ENCODE measurements at regions not wholly inside any gene's neighbourhood (a gene's known extent, or its start where the extent isn't known, plus 50 kb on each side); places are given as distances from the start of the nearest gene placed in this dataset.
A peak's percentile ranks its signal among the peaks of the same experiment; 100 is the strongest.
"Not testable (repeated sequence)": the region's sequence is repeated elsewhere in the genome, so short reads cannot be mapped to it uniquely, and the experiment has no call there.

DNA sequence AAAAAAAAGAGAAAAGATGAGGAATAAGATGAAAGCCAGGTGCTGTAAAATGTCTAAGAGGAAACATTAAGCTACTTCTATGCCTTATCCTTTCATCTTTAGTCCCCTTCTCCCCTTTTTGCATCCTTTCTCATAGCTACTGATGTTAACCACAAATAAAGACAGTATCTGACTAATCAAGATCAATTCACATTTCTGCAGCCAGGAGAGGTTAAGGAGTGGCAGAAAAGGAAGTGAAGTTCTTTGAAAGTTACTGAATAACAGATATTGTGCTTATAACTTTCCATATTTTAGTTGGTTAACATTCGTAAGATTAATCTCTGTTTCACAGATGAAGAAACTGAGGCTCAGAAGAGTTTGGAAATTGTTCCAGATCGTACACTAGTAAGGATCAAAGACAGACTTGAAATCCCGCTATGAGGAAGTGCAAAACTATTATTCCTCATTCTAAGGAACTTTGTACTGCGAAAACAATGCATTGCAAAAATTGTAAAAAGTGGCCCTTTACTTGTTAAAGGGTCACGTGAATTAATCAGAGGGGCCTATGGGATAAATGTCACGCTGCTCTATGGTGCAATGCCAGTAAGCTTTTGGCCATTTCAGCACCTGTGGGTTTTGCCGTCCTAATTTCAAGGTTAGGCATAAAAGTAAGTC, 117.7 kb upstream of the GRM7 start:
- H3K4me1 ChIP-seq (replicated peaks), result no peaks in the 10 kb centered on the region
- intact Hi-C loops (cut with DNase I), result no loop called here
- WGBS, result 80% methylated on average over 7 of the region's 7 CpGs
- H3K4me3 ChIP-seq, result no peak overlapping the region
- no peaks in the 10 kb centered on the region for H3K9me3 ChIP-seq
- H3K27me3 ChIP-seq (replicated peaks; ENCODE audit: insufficient read depth), result no peaks in the 10 kb centered on the region
- H3K27ac ChIP-seq, result no peak overlapping the region
- no peak for DNase-seq (ENCODE audit: low spot score)
- TF ChIP-seq, protein P1, sequence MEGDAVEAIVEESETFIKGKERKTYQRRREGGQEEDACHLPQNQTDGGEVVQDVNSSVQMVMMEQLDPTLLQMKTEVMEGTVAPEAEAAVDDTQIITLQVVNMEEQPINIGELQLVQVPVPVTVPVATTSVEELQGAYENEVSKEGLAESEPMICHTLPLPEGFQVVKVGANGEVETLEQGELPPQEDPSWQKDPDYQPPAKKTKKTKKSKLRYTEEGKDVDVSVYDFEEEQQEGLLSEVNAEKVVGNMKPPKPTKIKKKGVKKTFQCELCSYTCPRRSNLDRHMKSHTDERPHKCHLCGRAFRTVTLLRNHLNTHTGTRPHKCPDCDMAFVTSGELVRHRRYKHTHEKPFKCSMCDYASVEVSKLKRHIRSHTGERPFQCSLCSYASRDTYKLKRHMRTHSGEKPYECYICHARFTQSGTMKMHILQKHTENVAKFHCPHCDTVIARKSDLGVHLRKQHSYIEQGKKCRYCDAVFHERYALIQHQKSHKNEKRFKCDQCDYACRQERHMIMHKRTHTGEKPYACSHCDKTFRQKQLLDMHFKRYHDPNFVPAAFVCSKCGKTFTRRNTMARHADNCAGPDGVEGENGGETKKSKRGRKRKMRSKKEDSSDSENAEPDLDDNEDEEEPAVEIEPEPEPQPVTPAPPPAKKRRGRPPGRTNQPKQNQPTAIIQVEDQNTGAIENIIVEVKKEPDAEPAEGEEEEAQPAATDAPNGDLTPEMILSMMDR (IDR thresholded peaks at IDR 0.05), result no peak
- TF ChIP-seq POLR2AphosphoS5 (IDR thresholded peaks at IDR 0.05) (no peak), POLR2A (IDR thresholded peaks at IDR 0.05) (no peak)
- H3K36me3 ChIP-seq, result no peaks in the 10 kb centered on the region

DNA sequence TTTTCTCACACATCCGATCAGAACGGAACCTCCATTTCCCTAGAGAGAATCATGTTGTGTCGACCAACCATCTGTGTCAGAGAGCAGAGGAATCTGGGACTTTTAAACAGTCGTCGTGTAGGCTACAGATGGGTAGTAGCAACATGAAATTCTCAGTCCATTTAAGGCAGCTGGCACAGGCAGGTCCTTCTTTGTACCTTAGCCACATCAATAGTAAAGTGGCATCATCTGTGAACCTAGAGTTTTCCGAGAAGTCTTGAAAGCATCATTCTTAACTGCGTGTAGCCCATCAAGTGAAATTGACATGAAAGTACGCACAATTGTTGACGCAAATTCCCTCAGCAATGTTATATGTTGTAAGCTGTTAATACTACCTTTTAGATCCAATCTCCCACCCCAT, 114.5 kb upstream of the GRM7 start:
- no peaks in the 10 kb centered on the region for H3K36me3 ChIP-seq
- WGBS, result 92% methylated on average over 9 of the region's 9 CpGs
- DNase-seq (ENCODE audit: low spot score), result no peak
- TF ChIP-seq, protein P1 (IDR thresholded peaks at IDR 0.05), result no peak
- TF ChIP-seq POLR2AphosphoS5 (IDR thresholded peaks at IDR 0.05) (no peak), POLR2A (IDR thresholded peaks at IDR 0.05) (no peak)
- H3K9me3 ChIP-seq, result no peaks in the 10 kb centered on the region
- no peaks in the 10 kb centered on the region for H3K4me1 ChIP-seq (replicated peaks)
- intact Hi-C loops (cut with DNase I), result no loop called here
- H3K27ac ChIP-seq, result no peak overlapping the region
- no peak overlapping the region for H3K4me3 ChIP-seq
- no peaks in the 10 kb centered on the region for H3K27me3 ChIP-seq (replicated peaks; ENCODE audit: insufficient read depth)

DNA sequence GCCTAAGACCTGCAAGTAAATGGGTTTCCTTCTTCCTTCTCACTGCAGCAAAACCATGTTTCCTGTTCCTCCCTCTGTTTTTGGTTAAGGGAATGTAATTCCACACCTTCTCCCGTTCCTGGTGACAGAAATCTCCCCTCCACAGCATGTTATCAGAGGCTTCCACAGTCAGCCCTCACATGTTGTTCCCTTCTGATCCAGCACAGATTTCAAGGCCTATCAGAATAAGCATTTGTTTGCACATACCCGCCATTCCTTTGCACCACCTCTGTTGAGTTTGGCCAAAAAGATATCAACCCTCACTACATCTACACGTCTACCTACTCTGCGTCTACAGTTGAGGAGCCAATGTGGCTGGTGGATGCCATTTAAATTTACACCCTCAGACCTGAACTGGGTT, 113.9 kb upstream of the GRM7 start:
- Histone ChIP-seq H3K36me3 (no peaks in the 10 kb centered on the region), H3K9me3 (no peaks in the 10 kb centered on the region), H3K4me1 (replicated peaks) (no peaks in the 10 kb centered on the region), H3K27me3 (replicated peaks; ENCODE audit: insufficient read depth) (no peaks in the 10 kb centered on the region), H3K27ac (no peak overlapping the region), H3K4me3 (no peak overlapping the region)
- no peak for DNase-seq (ENCODE audit: low spot score)
- TF ChIP-seq, protein P1 (IDR thresholded peaks at IDR 0.05), result no peak
- TF ChIP-seq POLR2A (IDR thresholded peaks at IDR 0.05), result no peak
- TF ChIP-seq POLR2AphosphoS5 (IDR thresholded peaks at IDR 0.05), result no peak
- intact Hi-C loops (cut with DNase I), result no loop called here
- WGBS, result 92% methylated on average over 4 of the region's 4 CpGs

DNA sequence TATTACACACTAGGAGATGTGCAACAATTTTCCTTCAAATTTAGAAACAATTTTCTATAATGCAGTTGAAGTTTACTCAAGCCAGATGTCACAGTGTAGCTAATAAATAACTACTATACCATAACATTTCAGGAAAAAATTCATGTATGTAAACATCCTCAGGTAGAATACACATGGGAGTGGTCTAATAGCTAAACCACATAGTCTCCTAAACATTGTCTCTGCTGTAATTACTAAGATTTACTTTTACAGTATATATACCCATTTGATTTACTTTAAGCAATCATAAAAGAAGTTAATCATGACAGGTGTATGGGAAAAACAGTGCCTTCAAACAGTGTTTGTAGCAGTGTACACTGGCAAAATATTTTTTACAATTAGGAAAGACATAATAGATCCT, 110.1 kb upstream of the GRM7 start:
- no peak for DNase-seq (ENCODE audit: low spot score)
- Histone ChIP-seq H3K27me3 (replicated peaks; ENCODE audit: insufficient read depth) (peaks cover 2% of the 10 kb centered on the region), H3K36me3 (no peaks in the 10 kb centered on the region), H3K27ac (no peak overlapping the region), H3K9me3 (no peaks in the 10 kb centered on the region), H3K4me3 (no peak overlapping the region), H3K4me1 (replicated peaks) (no peaks in the 10 kb centered on the region)
- TF ChIP-seq POLR2AphosphoS5 (IDR thresholded peaks at IDR 0.05), result no peak
- TF ChIP-seq, protein P1 (IDR thresholded peaks at IDR 0.05), result no peak
- TF ChIP-seq POLR2A (IDR thresholded peaks at IDR 0.05), result no peak
- intact Hi-C loops (cut with DNase I), result no loop called here

DNA sequence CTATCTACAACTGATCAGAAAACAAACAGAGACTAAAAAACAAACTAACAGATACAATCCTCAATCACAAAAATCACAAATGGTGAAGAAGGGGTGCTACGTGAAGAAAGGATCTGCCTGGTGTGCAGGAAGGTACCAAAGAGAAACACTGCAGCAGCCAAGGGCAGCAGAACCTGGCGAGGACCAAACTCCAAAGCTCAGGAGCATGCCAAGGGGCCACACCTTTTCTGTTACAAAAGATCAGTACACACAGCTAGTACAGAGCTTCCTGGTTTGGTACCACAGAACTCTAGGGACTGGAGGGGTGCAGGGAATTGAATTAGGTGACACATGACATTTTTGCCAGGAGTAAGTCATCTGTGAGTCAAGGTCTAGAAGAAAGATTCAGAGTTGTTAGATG, 107.4 kb upstream of the GRM7 start:
- WGBS, result 84% methylated on average over 2 of the region's 2 CpGs
- Histone ChIP-seq H3K9me3 (no peaks in the 10 kb centered on the region), H3K4me3 (no peak overlapping the region), H3K4me1 (replicated peaks) (no peaks in the 10 kb centered on the region), H3K27ac (no peak overlapping the region), H3K36me3 (no peaks in the 10 kb centered on the region), H3K27me3 (replicated peaks; ENCODE audit: insufficient read depth) (peaks cover 2% of the 10 kb centered on the region)
- TF ChIP-seq POLR2A (IDR thresholded peaks at IDR 0.05) (no peak), POLR2AphosphoS5 (IDR thresholded peaks at IDR 0.05) (no peak)
- TF ChIP-seq, protein P1 (IDR thresholded peaks at IDR 0.05), result no peak
- intact Hi-C loops (cut with DNase I), result no loop called here
- DNase-seq (ENCODE audit: low spot score), result no peak

DNA sequence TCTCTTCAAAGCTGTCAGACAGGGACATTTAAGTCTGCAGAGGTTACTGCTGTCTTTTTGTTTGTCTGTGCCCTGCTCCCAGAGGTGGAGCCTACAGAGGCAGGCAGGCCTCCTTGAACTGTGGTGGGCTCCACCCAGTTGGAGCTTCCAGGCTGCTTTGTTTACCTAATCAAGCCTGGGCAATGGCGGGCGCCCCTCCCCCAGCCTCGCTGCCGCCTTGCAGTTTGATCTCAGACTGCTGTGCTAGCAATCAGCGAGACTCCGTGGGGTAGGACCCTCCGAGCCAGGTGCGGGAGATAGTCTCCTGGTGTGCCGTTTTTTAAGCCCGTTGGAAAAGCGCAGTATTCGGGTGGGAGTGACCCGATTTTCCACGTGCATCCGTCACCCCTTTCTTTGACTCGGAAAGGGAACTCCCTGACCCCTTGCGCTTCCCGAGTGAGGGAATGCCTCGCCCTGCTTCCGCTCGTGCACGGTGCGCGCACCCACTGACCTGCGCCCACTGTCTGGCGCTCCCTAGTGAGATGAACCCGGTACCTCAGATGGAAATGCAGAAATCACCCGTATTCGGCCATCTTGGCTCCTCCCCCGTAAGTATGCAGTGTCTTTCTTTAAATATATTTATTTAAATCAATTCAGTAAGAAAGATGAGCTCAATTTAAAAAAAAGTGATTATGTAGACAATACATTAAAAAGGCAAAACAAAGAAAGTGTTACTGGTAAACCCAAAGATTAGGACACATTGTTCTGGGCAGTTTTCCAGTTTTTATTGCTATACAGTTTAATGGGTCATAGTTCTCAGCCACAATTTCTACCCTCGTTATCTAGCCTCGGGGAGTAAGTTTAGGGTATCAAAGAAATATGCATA, 91.2 kb upstream of the GRM7 start:
- H3K27me3 ChIP-seq (replicated peaks; ENCODE audit: insufficient read depth); intact Hi-C loops (cut with DNase I); H3K4me1 ChIP-seq (replicated peaks); DNase-seq (ENCODE audit: low spot score); H3K36me3 ChIP-seq; H3K9me3 ChIP-seq; H3K27ac ChIP-seq: not testable (repeated sequence)
- 72% methylated on average over 32 of the region's 32 CpGs for WGBS
- H3K4me3 ChIP-seq, result peak overlapping the region in 1 of 2 donors; percentile 8

All from prostate gland (tissue), 2 donors.